GM23338 (cell line): ENCODE measurements at regions not wholly inside any gene's neighbourhood (a gene's known extent, or its start where the extent isn't known, plus 50 kb on each side); places are given as distances from the start of the nearest gene placed in this dataset.

Source experiments
- CREB1 ChIP-seq: fragments of 250-450 bp; sonication (Bioruptor Pico); IDR thresholded peaks from 2 replicates; pipeline ENCODE4 v1.5.0; 2020; ENCODE audit warnings: low read depth, mild to moderate bottlenecking, moderate library complexity
- CTCF ChIP-seq, 2 experiments: fragments of 200-600 bp in 1 of 2; sonication (generic) in 1 of 2; conservative IDR thresholded peaks; 2 replicates each; pipeline versions ENCODE4 v1.5.1 to v1.6.1; 2016 to 2017; ENCODE audit warnings: antibody characterized with exemption in 2 of 2, low read depth in 2 of 2, mild to moderate bottlenecking in 2 of 2, moderate library complexity in 1 of 2
- EZH2 ChIP-seq: fragments of 200-600 bp; sonication (generic); IDR thresholded peaks from one replicate; pipeline ENCODE4 v1.8.0; 2017; ENCODE audit warnings: antibody characterized with exemption, mild to moderate bottlenecking, low read depth; ENCODE audit not compliant: unreplicated experiment
- EZH2phosphoT487 ChIP-seq: fragments of 200-600 bp; sonication (generic); IDR thresholded peaks from one replicate; pipeline ENCODE4 v1.8.1; 2018; ENCODE audit warnings: antibody characterized with exemption; ENCODE audit not compliant: unreplicated experiment
- JUNB ChIP-seq: IDR thresholded peaks from one replicate; pipeline ENCODE4 v1.6.1; 2016; ENCODE audit warnings: antibody characterized with exemption; ENCODE audit not compliant: unreplicated experiment
- NANOG ChIP-seq: IDR thresholded peaks from 2 replicates; pipeline ENCODE4 v1.6.1; 2016; ENCODE audit warnings: antibody characterized with exemption, borderline replicate concordance
- POLR2AphosphoS5 ChIP-seq: IDR thresholded peaks from 2 replicates; pipeline ENCODE4 v1.6.1; 2016; ENCODE audit warnings: antibody characterized with exemption, low read depth
- REST ChIP-seq: IDR thresholded peaks from one replicate; pipeline ENCODE4 v1.6.1; 2018; ENCODE audit warnings: antibody characterized with exemption; ENCODE audit not compliant: unreplicated experiment
- ZNF114 ChIP-seq: fragments of 250-450 bp; sonication (Bioruptor Pico); IDR thresholded peaks from 2 replicates; pipeline ENCODE4 v1.5.0; 2020; ENCODE audit warnings: mild to moderate bottlenecking, moderate library complexity

GRCh38 chrX:25573631-25574030 lies 557.9 kb upstream of the ARX start:
- no peak for TF ChIP-seq EZH2
- TF ChIP-seq CTCF (conservative IDR thresholded peaks at IDR 0.05; ENCODE audit: low read depth in 2 of 2), result no peak
- no peak for TF ChIP-seq POLR2AphosphoS5
- no peak for TF ChIP-seq EZH2phosphoT487
- no peak for TF ChIP-seq REST
- TF ChIP-seq JUNB, result no peak
- TF ChIP-seq ZNF114, result no peak
- no peak for TF ChIP-seq NANOG
- TF ChIP-seq CREB1, result no peak
